Ovary (tissue), 3 donors: ENCODE measurements at regions not wholly inside any gene's neighbourhood (a gene's known extent, or its start where the extent isn't known, plus 50 kb on each side); places are given as distances from the start of the nearest gene placed in this dataset.

Experiments
- EP300 ChIP-seq: sonication (generic); formaldehyde crosslinking; IDR thresholded peaks from one replicate; pipeline ENCODE4 v1.6.1; 2017; ENCODE audit warnings: antibody characterized with exemption
- POLR2A ChIP-seq: fragments of 450-650 bp; IDR thresholded peaks from one replicate; pipeline ENCODE4 v1.6.1; 2017; ENCODE audit warnings: antibody characterized with exemption, mild to moderate bottlenecking, moderate library complexity
- TF ChIP-seq, protein P1 (sequence below), 3 donors: fragments of 450-650 bp in 2 of 3; fragments of 200-600 bp in 1 of 3; IDR thresholded peaks; one replicate each; pipeline versions ENCODE4 v1.5.1 to v1.8.0; 2016 to 2022; ENCODE audit warnings: antibody characterized with exemption in 3 of 3, mild to moderate bottlenecking in 1 of 3
- donor health status: DM: no; HTN: no; CAD: no.

DNA sequence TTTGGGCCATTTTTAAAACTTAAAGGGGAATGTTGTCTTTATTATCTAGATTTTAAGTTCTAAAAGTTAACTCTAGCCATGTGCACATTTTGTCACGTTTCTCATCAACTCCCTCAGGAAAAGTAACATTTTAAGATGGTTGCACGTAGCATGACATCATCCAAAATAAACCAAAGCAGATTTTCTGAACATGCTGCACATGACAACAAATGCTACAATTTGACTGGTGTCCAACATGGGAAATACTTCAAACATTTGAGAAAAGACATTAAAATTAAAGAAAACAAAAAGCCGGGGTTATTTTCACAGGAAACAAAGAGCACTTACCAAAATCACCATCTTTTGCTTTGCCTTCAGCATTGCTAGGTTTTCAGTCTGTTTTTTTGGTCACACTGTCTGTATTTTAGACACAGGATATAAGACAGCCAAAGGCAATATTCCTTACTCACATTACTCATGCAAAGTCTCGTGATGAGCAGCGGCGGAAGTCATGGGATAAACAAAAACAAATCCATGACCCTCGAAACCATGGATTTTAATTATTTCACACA, 51.3 kb upstream of the RND3 start:
- TF ChIP-seq, protein P1, sequence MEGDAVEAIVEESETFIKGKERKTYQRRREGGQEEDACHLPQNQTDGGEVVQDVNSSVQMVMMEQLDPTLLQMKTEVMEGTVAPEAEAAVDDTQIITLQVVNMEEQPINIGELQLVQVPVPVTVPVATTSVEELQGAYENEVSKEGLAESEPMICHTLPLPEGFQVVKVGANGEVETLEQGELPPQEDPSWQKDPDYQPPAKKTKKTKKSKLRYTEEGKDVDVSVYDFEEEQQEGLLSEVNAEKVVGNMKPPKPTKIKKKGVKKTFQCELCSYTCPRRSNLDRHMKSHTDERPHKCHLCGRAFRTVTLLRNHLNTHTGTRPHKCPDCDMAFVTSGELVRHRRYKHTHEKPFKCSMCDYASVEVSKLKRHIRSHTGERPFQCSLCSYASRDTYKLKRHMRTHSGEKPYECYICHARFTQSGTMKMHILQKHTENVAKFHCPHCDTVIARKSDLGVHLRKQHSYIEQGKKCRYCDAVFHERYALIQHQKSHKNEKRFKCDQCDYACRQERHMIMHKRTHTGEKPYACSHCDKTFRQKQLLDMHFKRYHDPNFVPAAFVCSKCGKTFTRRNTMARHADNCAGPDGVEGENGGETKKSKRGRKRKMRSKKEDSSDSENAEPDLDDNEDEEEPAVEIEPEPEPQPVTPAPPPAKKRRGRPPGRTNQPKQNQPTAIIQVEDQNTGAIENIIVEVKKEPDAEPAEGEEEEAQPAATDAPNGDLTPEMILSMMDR (IDR thresholded peaks at IDR 0.05), result no peak
- TF ChIP-seq POLR2A, result no peak
- no peak for TF ChIP-seq EP300
